B cell (primary cell): ENCODE measurements at regions not wholly inside any gene's neighbourhood (a gene's known extent, or its start where the extent isn't known, plus 50 kb on each side); places are given as distances from the start of the nearest gene placed in this dataset.

Experiments used
- ATAC-seq: fragments of 200-7000 bp; cut with Tn5 transposase; one replicate; pipeline ENCODE4 v1.10.0; 2021; ENCODE audit warnings: low read depth, mild to moderate bottlenecking, moderate number of reproducible peaks, moderate library complexity
- CTCF ChIA-PET: fragments of 350-600 bp; sonication (Branson Sonifier 250); formaldehyde crosslinking; loops from one replicate; lab custom pipeline; 2021; ENCODE audit warnings: antibody characterized with exemption, inconsistent platforms; lab: Charles Lee
- POLR2A ChIA-PET: fragments of 350-600 bp; sonication (Branson Sonifier 250); formaldehyde crosslinking; loops from one replicate; lab custom pipeline; 2021; ENCODE audit warnings: antibody characterized with exemption; lab: Charles Lee
- DNase-seq: peaks from one replicate; pipeline ENCODE4 v3.0.0; 2013
- H2AFZ ChIP-seq: 2 replicates; pipeline ENCODE4 v1.6.1; 2012; ENCODE audit warnings: mild to moderate bottlenecking, low read depth, low read length; ENCODE audit not compliant: insufficient read depth, poor library complexity, severe bottlenecking
- H3K27ac ChIP-seq, 2 donors: 1 replicate in 1 of 2; 2 replicates in 1 of 2; pipeline ENCODE4 v1.5.1; 2012 to 2013; ENCODE audit warnings: low read length in 2 of 2, mild to moderate bottlenecking in 2 of 2, moderate library complexity in 1 of 2
- H3K27me3 ChIP-seq, 4 experiments: fragments of 200-600 bp in 1 of 4; sonication (generic) in 1 of 4; replicated peaks in 1 of 4; 1 replicate in 2 of 4; 2 replicates in 2 of 4; pipeline versions ENCODE4 v1.6.1 to v1.7.0; 2013 to 2016; ENCODE audit warnings: low read length in 3 of 4, mild to moderate bottlenecking in 2 of 4, mixed read lengths in 1 of 4, moderate library complexity in 1 of 4; ENCODE audit not compliant: insufficient read depth in 4 of 4, control insufficient read depth in 3 of 4; ENCODE audit errors: control extremely low read depth in 1 of 4
- H3K36me3 ChIP-seq, 2 experiments: replicated peaks in 1 of 2; 1 replicate in 1 of 2; 2 replicates in 1 of 2; pipeline versions ENCODE4 v1.6.1 to v1.7.1; 2013; ENCODE audit warnings: low read length in 1 of 2; ENCODE audit not compliant: insufficient read depth in 2 of 2, control insufficient read depth in 1 of 2; ENCODE audit errors: control extremely low read depth in 1 of 2, extremely low read depth in 1 of 2
- H3K4me1 ChIP-seq, 2 donors: fragments of 200-600 bp in 1 of 2; sonication (generic) in 1 of 2; 1 replicate in 1 of 2; 2 replicates in 1 of 2; pipeline versions ENCODE4 v1.5.1 to v1.6.1; 2013 to 2017; ENCODE audit warnings: low read length in 2 of 2; ENCODE audit not compliant: control insufficient read depth in 2 of 2, insufficient read depth in 2 of 2
- H3K4me2 ChIP-seq: replicated peaks from 2 replicates; pipeline ENCODE3; 2012; ENCODE audit warnings: mild to moderate bottlenecking, low read depth, low read length; ENCODE audit not compliant: poor library complexity, severe bottlenecking
- H3K4me3 ChIP-seq, 5 experiments: fragments of 200-600 bp in 1 of 5; sonication (generic) in 1 of 5; 1 replicate in 3 of 5; 2 replicates in 2 of 5; pipeline versions ENCODE4 v1.5.1 to v1.7.0; 2011 to 2016; ENCODE audit warnings: low read length in 4 of 5, mild to moderate bottlenecking in 4 of 5, low read depth in 2 of 5, control low read depth in 1 of 5, moderate library complexity in 1 of 5; ENCODE audit not compliant: insufficient read depth in 1 of 5; ENCODE audit errors: control extremely low read depth in 1 of 5, extremely low read depth in 1 of 5
- H3K79me2 ChIP-seq: fragments of 200-600 bp; sonication (generic); one replicate; pipeline ENCODE4 v1.6.0; 2016; ENCODE audit warnings: low read length; ENCODE audit not compliant: control insufficient read depth, insufficient read depth
- H3K9ac ChIP-seq: fragments of 200-600 bp; sonication (generic); 2 replicates; pipeline ENCODE4 v1.6.1; 2017; ENCODE audit warnings: mild to moderate bottlenecking, low read length, moderate library complexity
- H3K9me3 ChIP-seq, 3 donors: one replicate each; pipeline versions ENCODE4 v1.6.1 to v1.7.1; 2013; ENCODE audit warnings: low read length in 2 of 3; ENCODE audit not compliant: control insufficient read depth in 2 of 3, insufficient read depth in 1 of 3; ENCODE audit errors: control extremely low read depth in 1 of 3
- H4K20me1 ChIP-seq: 2 replicates; pipeline ENCODE4 v1.6.0; 2012; ENCODE audit warnings: mild to moderate bottlenecking, low read length; ENCODE audit not compliant: insufficient read depth, control insufficient read depth, poor library complexity, severe bottlenecking
- H3K27ac Mint-ChIP-seq: one replicate; pipeline ENCODE4 v1.8.0; 2021; ENCODE audit warnings: mixed read lengths
- H3K27me3 Mint-ChIP-seq: one replicate; pipeline ENCODE4 v1.8.0; 2021; ENCODE audit warnings: mixed read lengths
- H3K4me1 Mint-ChIP-seq: one replicate; pipeline ENCODE4 v1.8.0; 2021; ENCODE audit warnings: mixed read lengths
- H3K4me3 Mint-ChIP-seq: one replicate; pipeline ENCODE4 v1.8.0; 2021; ENCODE audit warnings: mixed read lengths
- H3K9me3 Mint-ChIP-seq: one replicate; pipeline ENCODE4 v1.8.0; 2022; ENCODE audit warnings: mixed read lengths; ENCODE audit not compliant: insufficient read depth
- EZH2 ChIP-seq: IDR thresholded peaks from 2 replicates; pipeline ENCODE4 v1.6.1; 2012; ENCODE audit warnings: borderline replicate concordance, low read depth, mild to moderate bottlenecking, moderate library complexity, low read length; ENCODE audit not compliant: insufficient read depth, poor library complexity, severe bottlenecking
- intact Hi-C: fragments of 100-400 bp; cut with micrococcal nuclease; formaldehyde crosslinking; loops from one replicate; pipeline ENCODE4 v1.10.0; 2022
- TF ChIP-seq, protein P1 (sequence below): fragments of 200-600 bp; IDR thresholded peaks from one replicate; pipeline ENCODE4 v1.8.0; 2022; ENCODE audit warnings: antibody characterized with exemption, mild to moderate bottlenecking

DNA sequence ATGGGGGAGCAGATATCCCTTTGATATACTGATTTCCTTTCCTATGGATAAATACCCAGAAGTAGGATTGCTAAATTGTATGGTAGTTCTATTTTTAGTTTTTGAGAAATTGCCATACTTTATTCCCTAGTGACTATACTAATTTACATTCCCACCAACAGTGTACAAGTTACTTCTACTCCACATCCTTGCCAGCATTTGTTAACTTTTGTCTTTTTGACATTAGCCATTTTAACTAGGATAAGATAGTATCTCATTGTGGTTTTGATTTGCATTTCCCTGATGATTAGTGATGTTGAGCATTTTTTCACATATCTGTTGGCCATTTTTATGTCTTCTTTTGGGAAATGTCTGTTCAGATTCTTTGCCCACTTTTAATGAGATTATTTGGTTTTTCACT is 620.6 kb upstream of the CAMK1G start:
- Mint-ChIP-seq H3K4me3 (no peak overlapping the region), H3K9me3 (peaks cover 7% of the 10 kb centered on the region), H3K4me1 (no peaks in the 10 kb centered on the region), H3K27ac (no peak overlapping the region), H3K27me3 (peaks cover 2% of the 10 kb centered on the region)
- peaks cover 0 to 4% (median 4%) of the 10 kb centered on the region in 3 donors for H3K9me3 ChIP-seq
- H3K27me3 ChIP-seq: no peaks in the 10 kb centered on the region
- no peaks in the 10 kb centered on the region for H3K4me1 ChIP-seq
- DNase-seq (no peak), ATAC-seq (no peak)
- H3K4me2 ChIP-seq: no peak overlapping the region
- TF ChIP-seq, protein P1, sequence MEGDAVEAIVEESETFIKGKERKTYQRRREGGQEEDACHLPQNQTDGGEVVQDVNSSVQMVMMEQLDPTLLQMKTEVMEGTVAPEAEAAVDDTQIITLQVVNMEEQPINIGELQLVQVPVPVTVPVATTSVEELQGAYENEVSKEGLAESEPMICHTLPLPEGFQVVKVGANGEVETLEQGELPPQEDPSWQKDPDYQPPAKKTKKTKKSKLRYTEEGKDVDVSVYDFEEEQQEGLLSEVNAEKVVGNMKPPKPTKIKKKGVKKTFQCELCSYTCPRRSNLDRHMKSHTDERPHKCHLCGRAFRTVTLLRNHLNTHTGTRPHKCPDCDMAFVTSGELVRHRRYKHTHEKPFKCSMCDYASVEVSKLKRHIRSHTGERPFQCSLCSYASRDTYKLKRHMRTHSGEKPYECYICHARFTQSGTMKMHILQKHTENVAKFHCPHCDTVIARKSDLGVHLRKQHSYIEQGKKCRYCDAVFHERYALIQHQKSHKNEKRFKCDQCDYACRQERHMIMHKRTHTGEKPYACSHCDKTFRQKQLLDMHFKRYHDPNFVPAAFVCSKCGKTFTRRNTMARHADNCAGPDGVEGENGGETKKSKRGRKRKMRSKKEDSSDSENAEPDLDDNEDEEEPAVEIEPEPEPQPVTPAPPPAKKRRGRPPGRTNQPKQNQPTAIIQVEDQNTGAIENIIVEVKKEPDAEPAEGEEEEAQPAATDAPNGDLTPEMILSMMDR: no peak
- no peak for TF ChIP-seq EZH2
- no peak overlapping the region for H3K27ac ChIP-seq
- no peaks in the 10 kb centered on the region for H3K36me3 ChIP-seq
- no peaks in the 10 kb centered on the region for H4K20me1 ChIP-seq
- H2AFZ ChIP-seq: no peak overlapping the region
- H3K79me2 ChIP-seq: no peaks in the 10 kb centered on the region
- H3K4me3 ChIP-seq: no peak overlapping the region
- POLR2A ChIA-PET: no interaction called here
- intact Hi-C loops: no loop called here
- CTCF ChIA-PET: no interaction called here
- no peak overlapping the region for H3K9ac ChIP-seq

DNA sequence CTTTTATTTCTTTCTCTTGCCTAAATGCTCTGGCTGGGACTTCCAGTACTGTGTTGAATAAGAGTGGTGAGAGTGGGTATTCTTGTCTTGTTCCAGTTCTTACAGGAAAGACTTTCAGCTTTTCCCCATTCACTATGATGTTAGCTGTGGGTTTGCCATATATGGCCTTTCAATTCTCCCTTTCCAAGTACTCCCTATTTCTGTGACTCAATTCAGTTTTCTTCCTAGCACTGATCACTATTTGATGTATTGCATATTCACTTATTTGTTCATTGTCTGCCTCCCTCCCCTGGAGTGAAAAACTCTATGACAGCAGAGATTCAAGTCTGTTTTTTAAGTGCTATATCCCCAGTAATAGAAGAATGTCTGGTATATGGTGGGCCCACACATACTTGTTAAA is 618.2 kb upstream of the CAMK1G start:
- no peak overlapping the region for H2AFZ ChIP-seq
- H3K27ac ChIP-seq: no peak overlapping the region
- ChIA-PET POLR2A (no interaction called here), CTCF (no interaction called here)
- no peaks in the 10 kb centered on the region for H3K9me3 ChIP-seq
- Mint-ChIP-seq H3K27ac (no peak overlapping the region), H3K27me3 (peaks cover 13% of the 10 kb centered on the region), H3K4me3 (no peak overlapping the region), H3K4me1 (no peaks in the 10 kb centered on the region), H3K9me3 (no peaks in the 10 kb centered on the region)
- no peak for TF ChIP-seq EZH2
- TF ChIP-seq, protein P1: no peak
- no peaks in the 10 kb centered on the region for H3K27me3 ChIP-seq
- no peak overlapping the region for H3K4me3 ChIP-seq
- no peak overlapping the region for H3K9ac ChIP-seq
- no peak overlapping the region for H3K4me2 ChIP-seq
- no peaks in the 10 kb centered on the region for H3K4me1 ChIP-seq
- H4K20me1 ChIP-seq: no peaks in the 10 kb centered on the region
- ATAC-seq: no peak
- intact Hi-C loops: no loop called here
- no peak for DNase-seq
- H3K36me3 ChIP-seq: no peaks in the 10 kb centered on the region
- no peaks in the 10 kb centered on the region for H3K79me2 ChIP-seq
